HG02610 (cell line): ENCODE measurements at regions not wholly inside any gene's neighbourhood (a gene's known extent, or its start where the extent isn't known, plus 50 kb on each side); places are given as distances from the start of the nearest gene placed in this dataset.
A peak's percentile ranks its signal among the peaks of the same experiment; 100 is the strongest.

ENCODE experiments used
- ATAC-seq: cut with Tn5 transposase; IDR thresholded peaks from one replicate; pipeline ENCODE4 v1.9.1; 2021; ENCODE audit warnings: mild to moderate bottlenecking, moderate library complexity; ENCODE audit not compliant: unreplicated experiment

DNA sequence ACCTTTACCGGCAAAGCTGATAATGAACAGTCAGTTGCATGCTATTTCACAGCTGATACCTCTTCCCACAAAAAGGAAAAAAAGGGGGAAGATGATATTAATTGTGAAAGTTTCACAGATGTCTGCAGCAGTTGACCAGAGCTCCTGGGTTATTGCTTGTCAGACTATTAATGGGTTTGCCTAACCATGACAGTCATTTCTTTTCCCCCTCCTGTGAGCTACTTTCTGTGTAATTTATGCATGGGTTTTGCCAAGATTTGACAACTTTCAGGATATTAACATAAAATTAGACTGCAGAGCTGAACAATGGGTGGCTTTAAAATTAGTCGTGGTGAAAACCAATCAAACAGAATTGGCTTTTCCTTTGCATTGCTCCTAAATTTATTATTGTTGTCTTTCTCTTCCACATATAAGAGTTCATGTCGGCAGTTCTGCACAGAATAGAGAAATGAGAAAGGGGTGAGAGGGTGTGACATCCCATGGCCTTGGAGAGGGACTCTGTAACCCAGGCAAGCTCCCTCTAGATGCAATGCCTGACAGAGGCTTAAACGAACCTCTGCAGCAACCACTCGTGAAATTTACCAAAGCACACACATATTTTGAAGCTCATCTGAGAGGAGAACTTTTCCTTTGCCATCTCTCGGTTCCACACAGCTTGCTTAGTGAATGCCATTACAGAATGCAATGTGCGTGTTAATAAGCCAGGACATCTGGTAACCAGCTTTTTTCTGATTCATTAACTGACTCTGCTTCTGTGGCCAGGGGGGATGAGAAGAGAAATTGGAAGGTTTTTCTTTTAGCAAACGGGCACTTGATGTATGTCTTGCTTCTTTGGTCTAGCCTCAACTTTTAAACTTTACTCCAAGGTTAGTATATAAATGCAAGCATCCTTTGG is 82.2 kb upstream of the ITGA4 start:
- peak; percentile 95 for ATAC-seq

DNA sequence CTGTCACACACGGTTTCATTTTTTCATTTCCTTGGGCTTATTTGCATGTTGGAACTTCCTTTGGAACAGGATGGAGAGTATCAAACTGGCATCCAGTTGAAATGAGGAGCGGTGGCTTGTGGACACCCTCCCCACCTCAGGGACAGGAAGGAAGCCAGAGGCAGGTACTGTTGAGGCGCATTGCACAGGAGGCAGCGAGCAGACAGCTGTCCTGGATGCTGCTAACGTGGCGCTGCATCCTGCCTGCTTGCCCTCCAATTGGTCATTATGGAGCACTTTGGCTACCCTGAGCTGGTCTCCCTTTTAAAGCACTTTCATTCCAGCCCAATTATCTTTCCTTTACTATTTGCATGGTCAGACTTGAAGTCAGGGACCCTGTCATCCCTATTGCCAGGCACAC is 80.7 kb upstream of the ITGA4 start:
- no peak for ATAC-seq

DNA sequence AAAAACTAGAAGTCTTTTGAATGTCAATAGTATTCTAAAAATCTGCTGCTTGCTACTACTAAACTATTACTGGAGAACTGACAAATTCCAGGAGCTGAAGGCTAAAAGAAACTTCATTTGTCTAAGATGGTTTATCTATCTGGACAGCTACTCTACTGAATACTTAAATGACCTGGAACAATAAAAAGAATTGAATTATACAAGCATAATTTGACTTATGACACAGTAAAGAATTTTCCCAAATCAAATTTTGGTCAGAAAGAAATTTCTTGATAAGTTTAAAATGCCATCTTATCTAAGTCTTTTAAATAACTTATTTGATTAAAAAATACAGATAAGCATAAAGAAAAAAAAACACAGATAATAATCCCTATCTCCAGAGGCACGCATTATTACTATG is 80.2 kb upstream of the ITGA4 start:
- no peak for ATAC-seq

GRCh38 chr2:181378491-181378890 is 78.7 kb upstream of the ITGA4 start:
- ATAC-seq: no peak

GRCh38 chr2:181380581-181380980 is 76.6 kb upstream of the ITGA4 start:
- no peak for ATAC-seq

DNA sequence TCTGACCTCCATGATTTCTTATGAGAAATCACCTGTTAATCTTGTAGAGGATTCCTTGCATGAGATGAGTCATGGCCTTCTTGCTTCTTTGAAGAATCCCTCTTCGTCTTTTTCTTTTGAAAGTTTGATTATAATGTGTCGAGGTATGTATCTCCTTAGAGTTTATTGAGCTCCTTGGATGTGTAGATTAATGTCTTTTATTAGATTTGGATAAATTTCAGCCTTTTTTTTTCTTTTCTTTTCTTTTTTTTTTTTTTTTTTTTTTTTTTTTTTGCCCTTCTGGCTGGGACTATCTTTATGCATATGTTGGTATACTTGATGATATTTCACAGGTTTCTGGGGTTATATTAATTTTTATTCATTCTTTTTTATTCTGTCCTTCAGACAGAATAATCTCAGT is 72.3 kb upstream of the ITGA4 start:
- no peak for ATAC-seq

DNA sequence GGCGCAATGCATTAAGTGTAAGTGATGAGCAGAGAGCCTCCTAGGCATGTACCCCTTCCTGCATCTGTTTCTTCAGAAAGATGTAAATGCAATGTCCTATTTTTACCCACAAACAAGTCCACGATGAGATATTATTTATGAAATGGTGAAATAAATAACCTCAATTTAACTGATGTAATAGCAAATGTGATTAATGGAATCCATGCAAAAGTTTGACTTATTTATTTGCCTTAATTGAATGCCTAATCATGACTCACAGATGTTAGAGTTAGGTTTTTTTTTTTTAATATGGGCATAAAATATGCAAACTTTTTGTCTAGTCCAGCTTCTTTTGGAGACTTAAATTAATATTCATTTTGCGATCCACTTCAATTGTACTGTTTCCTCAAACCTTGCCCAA is 67.7 kb upstream of the ITGA4 start:
- ATAC-seq: no peak

DNA sequence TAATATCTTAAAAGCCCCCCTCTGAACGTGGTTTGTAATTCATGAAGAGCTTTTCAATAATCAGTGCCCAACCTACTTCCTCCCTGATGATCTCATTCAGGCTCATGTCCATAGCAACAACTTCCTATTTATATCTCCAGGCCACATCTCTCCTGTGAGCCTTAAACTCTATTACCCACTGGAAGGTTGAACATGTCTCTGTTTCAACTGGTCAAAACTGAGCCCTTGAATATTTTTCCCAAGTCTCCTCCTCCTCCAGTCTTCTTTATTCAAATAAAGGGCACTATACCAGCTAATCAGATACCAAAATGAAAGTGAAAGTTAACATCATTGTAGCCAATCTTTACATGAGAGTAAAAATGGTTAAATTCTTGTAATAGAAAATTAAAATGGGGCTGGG is 63.7 kb upstream of the ITGA4 start:
- ATAC-seq: peak; percentile 68

DNA sequence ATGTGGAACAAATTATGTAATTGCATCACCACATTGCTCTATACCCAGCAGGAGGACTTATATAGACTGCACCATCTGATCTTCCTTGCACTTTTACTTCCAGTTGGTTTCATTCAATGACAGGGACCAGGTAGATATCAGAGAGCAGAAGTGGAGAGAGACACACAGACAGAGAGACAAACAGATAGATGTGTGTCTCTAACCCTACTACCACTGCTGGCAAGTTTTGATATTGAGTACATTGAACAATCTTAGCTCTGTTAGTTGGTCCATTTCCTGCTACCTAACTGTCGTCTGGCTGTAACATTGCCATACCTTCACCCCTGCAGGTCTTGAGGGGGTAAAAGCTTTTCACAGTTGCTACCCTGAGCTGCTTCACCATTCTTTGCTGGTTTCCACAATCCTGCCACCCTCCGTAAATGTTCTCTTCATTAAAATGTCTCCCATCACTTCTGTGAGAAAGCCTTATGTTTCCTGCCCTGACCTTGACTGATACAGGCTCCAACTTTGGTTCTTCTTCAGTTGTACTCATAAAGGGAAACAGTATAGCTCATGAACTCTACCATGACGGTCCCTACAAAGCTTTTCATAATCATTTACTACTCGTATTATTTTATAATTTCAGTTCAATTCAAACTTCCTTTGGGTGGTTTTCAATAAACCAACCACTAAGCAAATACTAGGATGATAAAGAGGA is 62.3 kb upstream of the ITGA4 start:
- ATAC-seq: no peak

GRCh38 chr2:181395851-181396250 is 61.3 kb upstream of the ITGA4 start:
- no peak for ATAC-seq

GRCh38 chr2:181396256-181397123 is 60.7 kb upstream of the ITGA4 start:
- ATAC-seq: no peak

GRCh38 chr2:181397331-181397730 is 59.9 kb upstream of the ITGA4 start:
- no peak for ATAC-seq

GRCh38 chr2:181398000-181398399 is 59.2 kb upstream of the ITGA4 start:
- ATAC-seq: no peak

GRCh38 chr2:181399027-181399426 is 58.2 kb upstream of the ITGA4 start:
- no peak for ATAC-seq

- ATAC-seq: no peak
Observed at GRCh38 chr2:181404472-181404871, 52.7 kb upstream of the ITGA4 start.

DNA sequence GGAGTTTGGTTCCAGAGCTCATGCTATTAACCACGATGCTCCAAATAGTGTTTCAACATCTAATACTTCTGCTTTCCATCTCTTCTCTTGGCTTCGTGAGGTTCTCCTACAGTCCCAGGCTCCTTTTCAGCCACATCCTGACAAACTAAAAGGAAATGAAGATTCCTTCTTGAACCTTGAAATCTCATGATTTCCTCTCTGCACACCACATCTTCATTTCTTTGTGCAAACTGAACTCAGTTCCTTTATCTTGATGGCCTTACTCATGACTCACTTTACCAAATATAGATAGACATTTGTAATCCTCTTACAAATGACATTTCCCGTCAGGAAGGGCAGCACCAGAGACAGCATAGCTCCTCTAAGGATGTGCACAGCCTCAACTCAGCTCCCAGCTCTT is 50.0 kb upstream of the ITGA4 start:
- ATAC-seq: no peak
